WTC11 (cell line): ENCODE measurements at regions not wholly inside any gene's neighbourhood (a gene's known extent, or its start where the extent isn't known, plus 50 kb on each side); places are given as distances from the start of the nearest gene placed in this dataset.

Experiments
- ATAC-seq: fragments of 200-7000 bp; cut with Tn5 transposase; 2 replicates; pipeline ENCODE4 v1.10.0; 2021; ENCODE audit warnings: mild to moderate bottlenecking, moderate library complexity
- CTCF ChIA-PET: fragments of 300-600 bp; sonication (Branson Sonifier 250); formaldehyde crosslinking; loops from one replicate; lab custom pipeline; 2021; ENCODE audit warnings: antibody characterized with exemption; lab: Charles Lee
- POLR2A ChIA-PET: fragments of 350-600 bp; sonication (Branson Sonifier 250); formaldehyde crosslinking; loops from one replicate; lab custom pipeline; 2021; ENCODE audit warnings: antibody characterized with exemption; lab: Charles Lee
- DNase-seq: peaks from one replicate; pipeline ENCODE4 v3.0.0; 2021; ENCODE audit warnings: low spot score
- H3K27ac Mint-ChIP-seq: 2 replicates; pipeline ENCODE4 v1.8.0; 2021; ENCODE audit warnings: mixed read lengths
- H3K27me3 Mint-ChIP-seq: 2 replicates; pipeline ENCODE4 v1.8.0; 2021; ENCODE audit warnings: low read depth, mild to moderate bottlenecking, moderate library complexity, mixed read lengths
- H3K36me3 Mint-ChIP-seq: 2 replicates; pipeline ENCODE4 v1.8.0; 2021; ENCODE audit warnings: mixed read lengths
- H3K4me1 Mint-ChIP-seq: 2 replicates; pipeline ENCODE4 v1.8.0; 2022; ENCODE audit warnings: mixed read lengths
- H3K4me3 Mint-ChIP-seq: 2 replicates; pipeline ENCODE4 v1.8.0; 2021; ENCODE audit warnings: mild to moderate bottlenecking, moderate library complexity, mixed read lengths
- H3K9me3 Mint-ChIP-seq: 2 replicates; pipeline ENCODE4 v1.8.0; 2021; ENCODE audit warnings: mixed read lengths
- AR ChIP-seq: fragments of 250-450 bp; sonication (Bioruptor Pico); IDR thresholded peaks from 2 replicates; pipeline ENCODE4 v1.9.0; 2021; ENCODE audit warnings: mild to moderate bottlenecking
- CREB1 ChIP-seq: sonication (generic); formaldehyde crosslinking; IDR thresholded peaks from 2 replicates; pipeline ENCODE4 v1.8.0; 2023; ENCODE audit warnings: mild to moderate bottlenecking, missing genetic modification reagents
- CREM ChIP-seq: sonication (generic); formaldehyde crosslinking; IDR thresholded peaks from 2 replicates; pipeline ENCODE4 v1.8.1; 2022; ENCODE audit warnings: mild to moderate bottlenecking, missing genetic modification reagents, moderate library complexity
- FOXP1 ChIP-seq: sonication (generic); formaldehyde crosslinking; IDR thresholded peaks from 2 replicates; pipeline ENCODE4 v1.8.0; 2022; ENCODE audit warnings: missing genetic modification reagents, mild to moderate bottlenecking, moderate library complexity, borderline replicate concordance
- GABPB1 ChIP-seq: sonication (generic); formaldehyde crosslinking; IDR thresholded peaks from 2 replicates; pipeline ENCODE4 v1.8.1; 2023; ENCODE audit warnings: mild to moderate bottlenecking, missing genetic modification reagents
- NFATC4 ChIP-seq: fragments of 250-450 bp; sonication (Bioruptor Pico); IDR thresholded peaks from 2 replicates; pipeline ENCODE4 v1.9.0; 2021; ENCODE audit warnings: mild to moderate bottlenecking
- NFE2L1 ChIP-seq: sonication (generic); formaldehyde crosslinking; IDR thresholded peaks from 2 replicates; pipeline ENCODE4 v1.8.1; 2023; ENCODE audit warnings: missing genetic modification reagents
- NFYB ChIP-seq: sonication (generic); formaldehyde crosslinking; conservative IDR thresholded peaks from 2 replicates; pipeline ENCODE4 v1.8.0; 2022; ENCODE audit warnings: low read depth, missing genetic modification reagents
- NR1H2 ChIP-seq: sonication (generic); formaldehyde crosslinking; IDR thresholded peaks from 2 replicates; pipeline ENCODE4 v1.9.0; 2021; ENCODE audit warnings: mild to moderate bottlenecking, moderate library complexity, missing genetic modification reagents
- NR2C2 ChIP-seq: sonication (generic); formaldehyde crosslinking; IDR thresholded peaks from 2 replicates; pipeline ENCODE4 v1.8.0; 2022; ENCODE audit warnings: mild to moderate bottlenecking, missing genetic modification reagents
- RELA ChIP-seq: sonication (generic); formaldehyde crosslinking; IDR thresholded peaks from 2 replicates; pipeline ENCODE4 v1.8.1; 2022; ENCODE audit warnings: missing genetic modification reagents, mild to moderate bottlenecking, borderline replicate concordance
- TP53 ChIP-seq: sonication (generic); formaldehyde crosslinking; IDR thresholded peaks from 2 replicates; pipeline ENCODE4 v1.8.1; 2023; ENCODE audit warnings: mild to moderate bottlenecking, missing genetic modification reagents
- ZBTB43 ChIP-seq: sonication (generic); formaldehyde crosslinking; IDR thresholded peaks from 2 replicates; pipeline ENCODE4 v1.8.1; 2023; ENCODE audit warnings: mild to moderate bottlenecking, missing genetic modification reagents
- ZNF263 ChIP-seq: sonication (generic); formaldehyde crosslinking; IDR thresholded peaks from 2 replicates; pipeline ENCODE4 v1.8.1; 2022; ENCODE audit warnings: low read depth, mild to moderate bottlenecking, moderate library complexity, missing genetic modification reagents
- ZNF425 ChIP-seq: fragments of 250-450 bp; sonication (Bioruptor Pico); conservative IDR thresholded peaks from 2 replicates; pipeline ENCODE4 v1.9.0; 2021; ENCODE audit warnings: mild to moderate bottlenecking
- TF ChIP-seq, protein P1 (sequence below): sonication (generic); formaldehyde crosslinking; IDR thresholded peaks from 2 replicates; pipeline ENCODE4 v1.8.0; 2023; ENCODE audit warnings: missing genetic modification reagents
- TF ChIP-seq, protein P2 (sequence below): fragments of 200-600 bp; IDR thresholded peaks from 2 replicates; pipeline ENCODE4 v1.8.0; 2022; ENCODE audit warnings: antibody characterized with exemption
- TF ChIP-seq, protein P3 (sequence below): sonication (generic); formaldehyde crosslinking; conservative IDR thresholded peaks from 2 replicates; pipeline ENCODE4 v1.8.1; 2022; ENCODE audit warnings: mild to moderate bottlenecking, missing genetic modification reagents
- TF ChIP-seq, protein P4 (sequence below): sonication (generic); formaldehyde crosslinking; IDR thresholded peaks from 2 replicates; pipeline ENCODE4 v1.8.0; 2022; ENCODE audit warnings: mild to moderate bottlenecking, missing genetic modification reagents
- TF ChIP-seq, protein P5 (sequence below): sonication (generic); formaldehyde crosslinking; conservative IDR thresholded peaks from 2 replicates; pipeline ENCODE4 v1.8.1; 2023; ENCODE audit warnings: mild to moderate bottlenecking, low read depth, missing genetic modification reagents, moderate library complexity

GRCh38 chr7:51764976-51765375 is 448.4 kb upstream of the COBL start:
- Mint-ChIP-seq H3K4me3 (no peak overlapping the region), H3K27ac (no peak overlapping the region), H3K4me1 (peaks cover 5% of the 10 kb centered on the region; the same call in 1 of the 2 replicates), H3K36me3 (no peaks in the 10 kb centered on the region), H3K27me3 (no peaks in the 10 kb centered on the region), H3K9me3 (peaks cover 4% of the 10 kb centered on the region)
- POLR2A ChIA-PET, result no interaction called here
- CTCF ChIA-PET, result no interaction called here
- TF ChIP-seq ZNF263 (CRISPR knock-in tag) (no peak), CREM (no peak), CREB1 (CRISPR knock-in tag) (no peak), NFE2L1 (CRISPR knock-in tag) (no peak), NR2C2 (no peak), TP53 (CRISPR knock-in tag) (no peak), ZBTB43 (no peak), NR1H2 (CRISPR knock-in tag) (no peak), FOXP1 (CRISPR knock-in tag) (no peak), GABPB1 (no peak), AR (CRISPR knock-in tag) (no peak), NFYB (CRISPR knock-in tag) (no peak), ZNF425 (CRISPR knock-in tag) (no peak), RELA (no peak), NFATC4 (CRISPR knock-in tag) (no peak)
- TF ChIP-seq, protein P1, sequence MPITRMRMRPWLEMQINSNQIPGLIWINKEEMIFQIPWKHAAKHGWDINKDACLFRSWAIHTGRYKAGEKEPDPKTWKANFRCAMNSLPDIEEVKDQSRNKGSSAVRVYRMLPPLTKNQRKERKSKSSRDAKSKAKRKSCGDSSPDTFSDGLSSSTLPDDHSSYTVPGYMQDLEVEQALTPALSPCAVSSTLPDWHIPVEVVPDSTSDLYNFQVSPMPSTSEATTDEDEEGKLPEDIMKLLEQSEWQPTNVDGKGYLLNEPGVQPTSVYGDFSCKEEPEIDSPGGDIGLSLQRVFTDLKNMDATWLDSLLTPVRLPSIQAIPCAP, result no peak
- TF ChIP-seq, protein P2, sequence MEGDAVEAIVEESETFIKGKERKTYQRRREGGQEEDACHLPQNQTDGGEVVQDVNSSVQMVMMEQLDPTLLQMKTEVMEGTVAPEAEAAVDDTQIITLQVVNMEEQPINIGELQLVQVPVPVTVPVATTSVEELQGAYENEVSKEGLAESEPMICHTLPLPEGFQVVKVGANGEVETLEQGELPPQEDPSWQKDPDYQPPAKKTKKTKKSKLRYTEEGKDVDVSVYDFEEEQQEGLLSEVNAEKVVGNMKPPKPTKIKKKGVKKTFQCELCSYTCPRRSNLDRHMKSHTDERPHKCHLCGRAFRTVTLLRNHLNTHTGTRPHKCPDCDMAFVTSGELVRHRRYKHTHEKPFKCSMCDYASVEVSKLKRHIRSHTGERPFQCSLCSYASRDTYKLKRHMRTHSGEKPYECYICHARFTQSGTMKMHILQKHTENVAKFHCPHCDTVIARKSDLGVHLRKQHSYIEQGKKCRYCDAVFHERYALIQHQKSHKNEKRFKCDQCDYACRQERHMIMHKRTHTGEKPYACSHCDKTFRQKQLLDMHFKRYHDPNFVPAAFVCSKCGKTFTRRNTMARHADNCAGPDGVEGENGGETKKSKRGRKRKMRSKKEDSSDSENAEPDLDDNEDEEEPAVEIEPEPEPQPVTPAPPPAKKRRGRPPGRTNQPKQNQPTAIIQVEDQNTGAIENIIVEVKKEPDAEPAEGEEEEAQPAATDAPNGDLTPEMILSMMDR, result no peak
- TF ChIP-seq, protein P3, sequence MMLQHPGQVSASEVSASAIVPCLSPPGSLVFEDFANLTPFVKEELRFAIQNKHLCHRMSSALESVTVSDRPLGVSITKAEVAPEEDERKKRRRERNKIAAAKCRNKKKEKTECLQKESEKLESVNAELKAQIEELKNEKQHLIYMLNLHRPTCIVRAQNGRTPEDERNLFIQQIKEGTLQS (CRISPR knock-in tag), result no peak
- TF ChIP-seq, protein P4, sequence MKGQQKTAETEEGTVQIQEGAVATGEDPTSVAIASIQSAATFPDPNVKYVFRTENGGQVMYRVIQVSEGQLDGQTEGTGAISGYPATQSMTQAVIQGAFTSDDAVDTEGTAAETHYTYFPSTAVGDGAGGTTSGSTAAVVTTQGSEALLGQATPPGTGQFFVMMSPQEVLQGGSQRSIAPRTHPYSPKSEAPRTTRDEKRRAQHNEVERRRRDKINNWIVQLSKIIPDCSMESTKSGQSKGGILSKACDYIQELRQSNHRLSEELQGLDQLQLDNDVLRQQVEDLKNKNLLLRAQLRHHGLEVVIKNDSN (CRISPR knock-in tag), result no peak
- TF ChIP-seq, protein P5, sequence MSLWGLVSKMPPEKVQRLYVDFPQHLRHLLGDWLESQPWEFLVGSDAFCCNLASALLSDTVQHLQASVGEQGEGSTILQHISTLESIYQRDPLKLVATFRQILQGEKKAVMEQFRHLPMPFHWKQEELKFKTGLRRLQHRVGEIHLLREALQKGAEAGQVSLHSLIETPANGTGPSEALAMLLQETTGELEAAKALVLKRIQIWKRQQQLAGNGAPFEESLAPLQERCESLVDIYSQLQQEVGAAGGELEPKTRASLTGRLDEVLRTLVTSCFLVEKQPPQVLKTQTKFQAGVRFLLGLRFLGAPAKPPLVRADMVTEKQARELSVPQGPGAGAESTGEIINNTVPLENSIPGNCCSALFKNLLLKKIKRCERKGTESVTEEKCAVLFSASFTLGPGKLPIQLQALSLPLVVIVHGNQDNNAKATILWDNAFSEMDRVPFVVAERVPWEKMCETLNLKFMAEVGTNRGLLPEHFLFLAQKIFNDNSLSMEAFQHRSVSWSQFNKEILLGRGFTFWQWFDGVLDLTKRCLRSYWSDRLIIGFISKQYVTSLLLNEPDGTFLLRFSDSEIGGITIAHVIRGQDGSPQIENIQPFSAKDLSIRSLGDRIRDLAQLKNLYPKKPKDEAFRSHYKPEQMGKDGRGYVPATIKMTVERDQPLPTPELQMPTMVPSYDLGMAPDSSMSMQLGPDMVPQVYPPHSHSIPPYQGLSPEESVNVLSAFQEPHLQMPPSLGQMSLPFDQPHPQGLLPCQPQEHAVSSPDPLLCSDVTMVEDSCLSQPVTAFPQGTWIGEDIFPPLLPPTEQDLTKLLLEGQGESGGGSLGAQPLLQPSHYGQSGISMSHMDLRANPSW (CRISPR knock-in tag), result no peak
- DNase-seq (no peak), ATAC-seq (no peak)
